HG03175 (cell line): ENCODE measurements at regions not wholly inside any gene's neighbourhood (a gene's known extent, or its start where the extent isn't known, plus 50 kb on each side); places are given as distances from the start of the nearest gene placed in this dataset.

ENCODE experiments used
- ATAC-seq: cut with Tn5 transposase; IDR thresholded peaks from one replicate; pipeline ENCODE4 v1.9.1; 2021; ENCODE audit warnings: mild to moderate bottlenecking, moderate library complexity; ENCODE audit not compliant: unreplicated experiment

- ATAC-seq, result no peak
Measured at GRCh38 chr21:28663754-28664153, 328.9 kb downstream of the LTN1 start.

DNA sequence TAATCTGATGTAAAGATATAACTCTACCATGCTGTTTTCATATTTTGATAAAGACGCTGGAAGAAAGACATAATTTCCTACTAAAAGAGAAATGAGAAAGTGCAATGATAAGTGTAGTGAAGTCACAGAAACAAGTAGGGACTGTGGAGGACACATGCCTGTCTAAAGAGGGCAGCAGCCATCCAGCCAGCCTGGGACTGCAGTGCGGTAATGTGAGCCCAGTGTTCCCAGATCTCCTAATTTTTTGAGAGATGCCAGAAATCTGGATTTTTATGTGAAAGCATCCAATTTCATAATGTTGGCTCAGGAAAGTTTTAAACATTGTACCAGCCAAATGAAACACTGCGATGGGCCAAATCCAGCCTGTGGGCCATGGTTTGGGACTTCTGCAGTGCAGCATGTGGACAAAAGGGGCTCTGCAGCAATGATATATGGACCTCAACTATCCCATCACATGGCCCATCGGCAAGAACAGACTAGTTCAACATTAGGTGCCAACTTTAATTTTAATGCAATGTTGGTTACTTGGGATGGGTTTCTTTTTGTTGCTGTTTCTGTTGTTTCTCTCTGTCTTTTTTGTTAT, 329.5 kb downstream of the LTN1 start:
- no peak for ATAC-seq

DNA sequence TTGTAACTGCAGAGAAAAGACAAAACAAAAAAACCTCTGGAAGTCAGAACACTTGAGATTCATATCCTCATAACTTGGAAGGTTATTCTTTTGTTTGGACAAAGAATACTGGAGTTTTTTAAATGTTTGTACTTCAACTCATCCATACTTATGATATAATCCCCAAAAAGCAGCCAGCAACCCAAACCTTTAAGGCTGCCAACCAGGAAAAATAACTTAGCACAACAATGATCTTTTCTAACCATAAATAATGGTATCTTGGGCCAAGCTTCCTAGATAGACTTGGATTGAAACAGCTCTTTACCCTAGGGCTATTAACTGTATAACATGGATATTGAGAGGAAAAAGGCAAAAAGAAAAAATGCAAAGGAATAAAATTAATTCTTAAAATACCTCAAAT, 335.1 kb downstream of the LTN1 start:
- ATAC-seq, result no peak

DNA sequence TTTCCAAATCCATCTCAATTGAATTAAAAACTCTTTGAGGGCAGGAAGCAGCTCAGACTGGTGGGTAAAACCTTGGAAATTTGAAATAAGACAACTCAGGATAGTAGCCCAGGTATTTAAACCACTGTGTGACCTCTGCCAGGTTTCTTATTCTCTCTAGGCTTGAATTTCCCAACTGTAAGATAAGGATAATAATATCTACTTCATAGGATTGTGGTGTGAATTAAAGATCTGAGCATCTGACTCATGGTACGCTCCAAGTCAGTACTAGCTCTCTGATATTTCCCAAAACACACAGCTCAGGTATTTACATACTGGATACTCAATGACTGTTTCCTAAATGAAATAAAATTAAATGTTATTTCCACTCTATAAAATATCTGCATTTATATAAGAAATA, 337.2 kb downstream of the LTN1 start:
- ATAC-seq, result no peak

DNA sequence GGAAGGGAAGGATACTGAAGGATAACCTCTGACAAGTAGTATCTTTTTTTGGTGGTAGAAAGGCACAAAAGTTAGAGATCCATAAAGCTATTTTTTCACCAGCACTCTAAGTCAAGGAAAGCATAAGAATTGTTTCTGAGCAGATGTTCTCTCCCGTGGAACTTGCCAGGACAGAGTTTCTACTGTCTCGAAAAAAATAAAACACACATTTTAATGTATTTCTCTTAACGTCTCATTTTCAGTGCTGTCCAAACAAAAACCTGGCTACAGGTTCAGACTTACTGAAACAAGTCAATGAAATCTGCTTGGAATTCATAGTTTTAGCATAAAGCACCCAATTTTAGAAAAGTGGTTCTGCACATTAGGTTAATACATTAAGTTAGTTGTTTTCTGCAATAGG, 338.3 kb downstream of the LTN1 start:
- ATAC-seq, result no peak

DNA sequence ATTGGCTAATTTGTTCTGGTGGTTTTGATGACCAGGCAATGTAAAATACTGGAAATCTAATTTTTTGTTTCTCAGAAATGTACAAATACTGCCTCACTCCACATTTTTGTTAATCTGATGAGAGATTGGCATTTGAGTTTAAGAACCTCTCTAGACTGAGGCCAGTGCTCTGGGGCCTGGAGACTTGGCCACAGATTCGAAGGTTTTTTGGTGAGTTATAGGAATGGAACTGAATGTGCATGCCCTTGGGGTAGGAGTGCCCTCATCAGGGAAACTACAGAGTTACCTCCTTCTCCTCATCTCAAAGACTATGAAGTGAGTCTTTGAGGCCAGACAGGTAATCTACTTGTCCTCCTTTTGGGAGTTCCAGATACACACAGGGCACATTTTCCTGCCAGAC, 347.9 kb downstream of the LTN1 start:
- no peak for ATAC-seq

DNA sequence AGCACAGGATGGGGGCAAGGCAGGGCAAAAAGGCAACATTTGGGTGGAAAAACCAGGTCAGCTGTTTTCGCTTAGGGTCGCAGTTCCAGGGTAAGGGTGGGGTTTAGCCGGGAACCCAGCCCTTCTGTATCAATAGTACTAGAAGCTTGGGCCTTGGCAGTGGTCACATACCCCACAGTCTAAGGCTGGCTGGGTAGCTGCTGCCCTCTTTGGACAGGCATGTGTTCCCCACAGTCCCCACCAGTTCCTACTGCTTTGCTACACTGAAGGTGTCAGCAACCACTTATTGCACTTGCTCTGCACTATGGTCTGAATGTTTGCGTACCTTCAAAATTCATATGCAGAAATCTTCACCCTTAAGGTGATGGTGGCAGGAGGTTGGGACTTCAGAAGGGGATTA, 349.8 kb downstream of the LTN1 start:
- ATAC-seq, result no peak

GRCh38 chr21:28641731-28642130, 350.9 kb downstream of the LTN1 start:
- no peak for ATAC-seq

DNA sequence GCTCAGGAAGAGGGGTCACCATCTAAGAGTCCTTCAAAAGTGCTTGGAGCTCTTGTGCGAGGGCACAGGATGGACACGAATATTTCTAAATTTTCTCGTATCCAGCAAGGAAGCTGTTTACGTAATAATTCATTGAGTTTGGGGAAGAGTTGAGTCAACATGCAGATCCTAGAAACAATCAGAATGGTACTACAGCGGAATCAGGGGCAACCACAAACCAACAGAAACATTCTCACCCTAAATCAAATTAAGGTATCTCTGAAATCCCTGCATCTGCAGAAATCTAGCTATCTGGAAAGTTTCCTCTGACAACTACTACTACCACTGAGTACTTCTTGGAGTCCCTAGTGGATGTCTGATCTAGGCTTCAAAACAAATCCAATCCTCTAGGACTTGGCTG, 352.4 kb downstream of the LTN1 start:
- no peak for ATAC-seq

- no peak for ATAC-seq
Measured at GRCh38 chr21:28639737-28640136, 352.9 kb downstream of the LTN1 start.

DNA sequence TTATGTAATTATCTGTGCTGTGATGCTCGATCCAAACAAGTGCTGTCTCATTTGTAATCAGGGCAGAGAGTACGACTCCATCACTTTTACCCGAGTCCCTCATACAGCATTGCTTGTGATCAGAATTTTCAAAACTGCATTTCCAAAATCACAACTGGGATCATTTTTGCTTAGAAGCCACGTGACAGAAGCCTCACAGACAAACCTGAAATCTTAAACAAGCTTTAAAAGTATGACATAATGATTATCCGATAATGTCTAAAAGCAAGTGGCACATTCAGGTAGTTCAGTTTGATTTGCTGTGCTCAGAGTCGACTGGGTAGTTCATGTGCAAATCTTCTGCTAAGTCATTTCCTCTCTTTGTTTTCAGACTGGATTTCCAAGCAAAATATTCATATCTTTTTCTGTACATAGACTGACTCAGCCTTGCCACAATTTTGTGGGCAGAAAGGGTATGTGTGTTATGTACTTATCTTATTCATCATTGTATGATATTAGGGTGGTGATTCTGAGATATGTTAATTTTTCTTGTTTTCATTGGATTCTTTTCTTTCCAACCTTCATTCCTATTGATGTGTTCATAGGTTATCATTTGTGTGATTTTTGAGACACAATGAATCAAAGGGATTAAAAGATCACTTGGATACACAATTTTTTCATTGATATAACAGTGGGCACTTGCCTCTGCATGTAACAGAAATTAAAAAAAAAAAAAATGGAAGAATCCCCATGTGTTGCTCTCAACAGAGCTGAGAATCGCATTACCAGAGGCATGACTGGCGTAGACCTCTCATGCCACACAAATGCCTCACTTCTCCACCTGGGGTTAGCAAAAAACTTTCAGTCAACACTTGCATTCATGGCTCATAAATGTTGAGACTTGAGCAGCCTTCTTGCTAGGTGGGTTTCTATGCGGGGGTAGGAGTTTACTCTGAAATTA, 355.7 kb downstream of the LTN1 start:
- ATAC-seq, result no peak

DNA sequence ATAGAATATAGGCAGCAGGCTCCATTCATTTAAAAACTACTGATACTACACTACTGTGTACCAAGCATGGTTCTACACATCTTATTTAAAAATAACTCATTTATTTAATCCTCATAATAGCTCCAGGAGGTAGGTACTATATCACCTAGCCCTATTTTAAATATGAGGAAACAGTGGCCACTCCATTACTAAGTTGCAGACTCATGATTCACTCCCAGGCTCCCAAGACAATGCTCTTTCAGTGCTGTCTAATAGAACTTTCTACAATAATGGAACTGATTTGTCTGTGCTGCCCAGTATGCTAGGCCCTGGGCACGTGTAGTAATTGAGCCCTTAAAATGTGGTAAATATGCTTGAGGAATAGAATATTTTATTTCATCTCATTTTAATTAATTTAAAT, 357.1 kb downstream of the LTN1 start:
- ATAC-seq, result no peak

DNA sequence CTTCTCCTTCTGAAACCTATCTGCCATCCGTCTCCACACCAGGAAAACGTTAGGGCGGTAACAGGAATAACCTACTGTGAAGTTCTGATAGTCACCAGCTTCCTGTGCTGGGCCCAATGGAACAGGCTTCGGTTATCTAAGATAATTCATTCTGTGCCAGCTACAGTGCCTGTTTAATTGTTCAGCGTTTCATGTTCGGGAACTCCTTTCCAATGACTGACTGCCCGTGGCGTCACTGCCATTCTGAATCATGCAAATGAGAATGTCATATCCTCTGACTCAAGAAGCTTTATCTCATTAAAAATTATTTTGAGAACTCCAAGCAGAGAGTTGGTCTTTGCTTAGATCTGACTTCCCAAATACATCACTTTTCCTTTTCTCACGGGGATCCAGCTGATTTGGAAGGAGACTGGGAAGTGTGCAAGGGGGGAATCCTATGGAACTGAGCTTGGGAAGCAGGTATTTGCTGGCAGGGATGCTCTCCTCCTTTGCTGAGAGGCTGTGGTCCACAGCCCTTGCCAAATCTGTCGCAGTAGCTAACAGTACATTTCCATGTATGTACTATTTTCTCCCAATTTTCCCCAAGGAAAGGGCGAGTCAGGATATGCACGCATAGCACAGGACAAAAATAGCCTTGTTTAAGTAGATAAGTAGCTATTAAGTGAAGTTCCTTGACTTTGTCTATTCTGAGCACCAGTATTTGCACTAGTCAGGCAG, 358.7 kb downstream of the LTN1 start:
- no peak for ATAC-seq

GRCh38 chr21:28632755-28633408, 359.8 kb downstream of the LTN1 start:
- no peak for ATAC-seq

DNA sequence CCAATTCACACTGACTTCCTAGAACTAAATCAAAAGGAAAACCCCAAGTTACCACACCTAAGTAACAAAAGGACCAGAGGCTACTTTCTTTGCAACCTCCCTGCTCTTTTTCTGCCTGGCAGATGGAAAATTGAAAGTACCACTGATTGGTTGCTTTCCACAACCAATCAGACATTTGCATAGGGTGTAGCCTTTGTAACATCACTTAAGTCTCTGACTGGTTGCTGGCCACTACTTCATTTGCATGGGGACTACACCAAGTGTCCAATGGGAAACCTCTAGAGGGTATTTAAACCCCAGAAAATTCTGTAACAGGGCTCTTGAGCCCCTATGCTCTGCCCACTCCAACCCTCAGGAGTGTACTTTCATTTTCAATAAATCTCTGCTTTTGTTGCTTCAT, 365.0 kb downstream of the LTN1 start:
- no peak for ATAC-seq

GRCh38 chr21:28627261-28627660, 365.4 kb downstream of the LTN1 start:
- ATAC-seq, result no peak

DNA sequence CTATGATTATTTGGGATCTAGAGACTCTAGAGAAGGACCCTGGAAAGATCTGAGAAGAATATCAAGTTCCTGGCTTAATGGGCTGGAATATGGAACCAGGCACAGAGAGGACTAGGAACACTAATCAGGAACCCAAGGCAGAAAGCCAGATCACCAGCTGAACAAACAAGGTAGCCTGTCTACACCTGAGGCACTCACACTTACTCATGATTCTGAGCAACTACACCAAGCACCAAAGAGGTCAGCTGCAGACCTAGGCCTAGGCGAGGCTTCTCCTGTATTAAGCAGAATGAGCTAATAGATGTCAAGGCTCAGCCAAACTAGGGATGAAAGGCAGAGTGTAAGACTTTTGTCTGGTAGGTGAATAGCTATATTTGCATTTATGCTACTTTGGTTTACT, 368.1 kb downstream of the LTN1 start:
- ATAC-seq, result no peak

DNA sequence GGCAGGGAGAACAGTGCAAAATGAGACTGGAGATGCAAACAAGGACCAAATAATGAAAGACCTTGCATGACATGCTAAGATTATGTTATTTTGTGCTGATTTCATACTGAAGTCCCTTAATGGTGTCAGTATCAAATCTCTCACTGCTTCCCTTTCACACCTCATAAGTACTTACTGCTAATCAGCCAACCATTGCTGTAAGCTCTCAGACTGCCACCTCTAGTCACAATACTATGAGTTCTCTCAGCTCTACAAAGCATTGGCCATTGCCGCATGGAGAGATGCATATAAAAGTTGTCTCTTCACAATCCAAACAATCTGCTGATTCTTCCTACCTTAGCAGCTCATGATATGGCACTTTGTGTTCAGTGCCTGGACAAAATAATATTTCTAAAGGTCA, 375.4 kb downstream of the LTN1 start:
- ATAC-seq, result no peak

- ATAC-seq, result no peak
Measured at GRCh38 chr21:28615276-28615675, 377.4 kb downstream of the LTN1 start.

DNA sequence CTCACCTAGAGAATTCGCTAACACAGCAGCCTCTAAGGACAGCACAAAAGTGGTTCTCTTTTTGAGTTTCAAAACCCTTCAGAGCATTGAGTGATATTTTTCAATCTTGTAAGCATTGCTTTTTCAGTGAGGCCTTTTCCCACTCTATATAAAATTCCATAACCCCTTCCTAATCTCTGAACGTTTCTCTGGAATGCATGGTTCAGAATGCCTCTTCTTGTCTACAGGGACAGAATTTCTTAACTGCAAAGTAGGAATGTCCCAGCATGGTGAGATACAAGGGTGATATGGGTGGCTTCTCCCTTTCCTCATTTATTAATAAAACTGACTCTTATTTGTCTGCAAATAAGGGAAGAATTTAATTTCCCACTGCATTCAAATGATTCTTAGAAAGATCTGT, 377.9 kb downstream of the LTN1 start:
- ATAC-seq, result no peak

GRCh38 chr21:28608646-28609045, 384.0 kb downstream of the LTN1 start:
- no peak for ATAC-seq
